ENCODE measurements at regions not wholly inside any gene's neighbourhood (a gene's known extent, or its start where the extent isn't known, plus 50 kb on each side); places are given as distances from the start of the nearest gene placed in this dataset.

GRCh38 chr6:143592335-143592734 lies 80.8 kb upstream of the FUCA2 start:
- DNase-seq = no peak

- DNase-seq = no peak
These were observed 79.9 kb upstream of the FUCA2 start for GRCh38 chr6:143591441-143591840.

GRCh38 chr6:143589162-143589561 lies 77.6 kb upstream of the FUCA2 start:
- DNase-seq = no peak

- DNase-seq = no peak
These were observed 75.0 kb upstream of the FUCA2 start for GRCh38 chr6:143586557-143586956.

- no peak for DNase-seq
These were observed 74.2 kb upstream of the FUCA2 start for GRCh38 chr6:143585716-143586115.

GRCh38 chr6:143585241-143585640 lies 73.7 kb upstream of the FUCA2 start:
- no peak for DNase-seq

- DNase-seq = no peak
These were observed 72.2 kb upstream of the FUCA2 start for GRCh38 chr6:143583542-143584327.

GRCh38 chr6:143581835-143582480 lies 70.4 kb upstream of the FUCA2 start:
- no peak for DNase-seq

- peak; percentile 18 for DNase-seq
These were observed 68.2 kb upstream of the FUCA2 start for GRCh38 chr6:143579703-143580102.

- DNase-seq = no peak
These were observed 66.5 kb upstream of the FUCA2 start for GRCh38 chr6:143578054-143578453.

- no peak for DNase-seq
These were observed 64.4 kb upstream of the FUCA2 start for GRCh38 chr6:143575901-143576426.

- peak; percentile 53 for DNase-seq
These were observed 63.9 kb upstream of the FUCA2 start for GRCh38 chr6:143575440-143575839.

GRCh38 chr6:143570147-143570853 lies 58.8 kb upstream of the FUCA2 start:
- no peak for DNase-seq

- no peak for DNase-seq
These were observed 57.5 kb upstream of the FUCA2 start for GRCh38 chr6:143569040-143569439.

- no peak for DNase-seq
These were observed 53.0 kb upstream of the FUCA2 start for GRCh38 chr6:143564484-143565017.

- no peak for DNase-seq
These were observed 50.6 kb upstream of the FUCA2 start for GRCh38 chr6:143562143-143562542.

Measured in NCI-H446 treated with DMSO at 0.1 percent for 48 hours (cell line).